ENCODE measurements at regions not wholly inside any gene's neighbourhood (a gene's known extent, or its start where the extent isn't known, plus 50 kb on each side); places are given as distances from the start of the nearest gene placed in this dataset.
"Not testable (repeated sequence)": the region's sequence is repeated elsewhere in the genome, so short reads cannot be mapped to it uniquely, and the experiment has no call there.

- H3K27ac Mint-ChIP-seq; H3K4me3 Mint-ChIP-seq; H3K9me3 Mint-ChIP-seq; H3K4me1 Mint-ChIP-seq; H3K36me3 Mint-ChIP-seq; DNase-seq; H3K27me3 Mint-ChIP-seq (ENCODE audit: low read depth in 3 of 3): not testable (repeated sequence)
These were observed 117.4 kb upstream of the SYT13 start for GRCh38 chr11:45403521-45403920.

- DNase-seq = no peak
- no peak overlapping the region for H3K4me3 Mint-ChIP-seq
- H3K9me3 Mint-ChIP-seq = no peaks in the 10 kb centered on the region
- H3K4me1 Mint-ChIP-seq = no peaks in the 10 kb centered on the region
- peaks cover 0 to 6% (median 5%) of the 10 kb centered on the region in 3 donors for H3K27me3 Mint-ChIP-seq (ENCODE audit: low read depth in 3 of 3)
- H3K36me3 Mint-ChIP-seq = no peaks in the 10 kb centered on the region
- H3K27ac Mint-ChIP-seq = no peak overlapping the region
These were observed 116.0 kb upstream of the SYT13 start for GRCh38 chr11:45402049-45402630.

DNA sequence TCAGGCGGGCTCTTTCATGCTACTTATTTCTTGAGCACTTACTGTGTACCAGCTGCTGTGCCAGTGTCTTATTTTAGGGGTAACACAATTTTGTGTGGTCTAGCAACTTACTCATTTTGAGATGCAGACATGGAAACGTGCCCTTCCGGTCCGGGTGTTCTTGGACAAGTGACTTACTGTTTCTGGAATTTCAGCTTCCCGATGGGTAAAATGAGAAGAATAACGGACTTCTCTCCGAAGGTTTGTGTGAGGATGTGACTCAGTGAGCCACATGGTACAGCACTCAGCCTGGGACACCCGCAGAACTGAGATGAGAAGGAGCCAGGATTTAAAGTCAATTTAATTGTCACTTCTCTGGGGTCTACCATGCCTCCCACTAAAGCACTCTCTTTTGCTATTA, 114.5 kb upstream of the SYT13 start:
- Mint-ChIP-seq H3K9me3 (no peaks in the 10 kb centered on the region), H3K4me1 (no peaks in the 10 kb centered on the region)

GRCh38 chr11:45399166-45399565, 113.0 kb upstream of the SYT13 start:
- Mint-ChIP-seq H3K4me1 (no peaks in the 10 kb centered on the region), H3K27me3 (ENCODE audit: low read depth in 3 of 3) (peaks cover 2 to 6% (median 2%) of the 10 kb centered on the region in 3 donors), H3K9me3 (no peaks in the 10 kb centered on the region), H3K4me3 (no peak overlapping the region), H3K27ac (no peak overlapping the region), H3K36me3 (no peaks in the 10 kb centered on the region)
- DNase-seq = no peak

More for the DNA sequence above, 114.5 kb upstream of the SYT13 start:
- no peaks in the 10 kb centered on the region for H3K36me3 Mint-ChIP-seq
- DNase-seq = no peak
- H3K27me3 Mint-ChIP-seq (ENCODE audit: low read depth in 3 of 3) = peaks cover under 1 to 6% (median 2%) of the 10 kb centered on the region in 3 donors
- H3K27ac Mint-ChIP-seq = no peak overlapping the region
- no peak overlapping the region for H3K4me3 Mint-ChIP-seq

DNA sequence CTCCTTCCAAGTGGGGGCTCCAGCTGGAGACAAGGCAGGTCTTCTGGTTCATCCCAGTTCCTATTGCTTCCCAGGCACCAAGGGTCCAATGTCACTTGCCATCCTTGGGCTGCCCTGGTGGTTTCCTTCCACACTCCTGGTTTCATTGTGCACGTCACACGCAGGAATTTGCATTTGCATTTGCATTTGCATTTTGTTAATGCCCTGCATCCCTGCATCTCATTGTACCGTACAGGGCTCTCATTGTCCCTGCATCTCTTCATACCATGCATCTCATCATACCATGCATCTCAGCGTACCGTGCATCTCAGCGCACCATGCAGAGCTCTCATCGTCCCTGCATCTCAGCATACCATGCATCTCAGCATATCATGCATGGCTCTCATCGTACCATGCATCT, 112.2 kb upstream of the SYT13 start:
- no peak overlapping the region for H3K27ac Mint-ChIP-seq
- H3K27me3 Mint-ChIP-seq (ENCODE audit: low read depth in 3 of 3) = peaks cover 2 to 7% (median 4%) of the 10 kb centered on the region in 3 donors
- no peaks in the 10 kb centered on the region for H3K9me3 Mint-ChIP-seq
- no peak overlapping the region for H3K4me3 Mint-ChIP-seq
- H3K36me3 Mint-ChIP-seq = no peaks in the 10 kb centered on the region
- no peak for DNase-seq
- H3K4me1 Mint-ChIP-seq = no peaks in the 10 kb centered on the region

- H3K4me1 Mint-ChIP-seq = no peaks in the 10 kb centered on the region
- no peak overlapping the region for H3K27ac Mint-ChIP-seq
- no peaks in the 10 kb centered on the region for H3K9me3 Mint-ChIP-seq
- no peak overlapping the region for H3K4me3 Mint-ChIP-seq
- H3K36me3 Mint-ChIP-seq = no peaks in the 10 kb centered on the region
- no peak for DNase-seq
- H3K27me3 Mint-ChIP-seq (ENCODE audit: low read depth in 3 of 3) = peaks cover 0 to 7% (median 6%) of the 10 kb centered on the region in 3 donors
These were observed 110.3 kb upstream of the SYT13 start for GRCh38 chr11:45396394-45396793.

GRCh38 chr11:45395947-45396346, 109.8 kb upstream of the SYT13 start:
- no peak for DNase-seq
- peaks cover 0 to 7% (median 6%) of the 10 kb centered on the region in 3 donors for H3K27me3 Mint-ChIP-seq (ENCODE audit: low read depth in 3 of 3)
- no peak overlapping the region for H3K27ac Mint-ChIP-seq
- H3K9me3 Mint-ChIP-seq = no peaks in the 10 kb centered on the region
- no peaks in the 10 kb centered on the region for H3K4me1 Mint-ChIP-seq
- H3K4me3 Mint-ChIP-seq = no peak overlapping the region
- H3K36me3 Mint-ChIP-seq = no peaks in the 10 kb centered on the region

DNA sequence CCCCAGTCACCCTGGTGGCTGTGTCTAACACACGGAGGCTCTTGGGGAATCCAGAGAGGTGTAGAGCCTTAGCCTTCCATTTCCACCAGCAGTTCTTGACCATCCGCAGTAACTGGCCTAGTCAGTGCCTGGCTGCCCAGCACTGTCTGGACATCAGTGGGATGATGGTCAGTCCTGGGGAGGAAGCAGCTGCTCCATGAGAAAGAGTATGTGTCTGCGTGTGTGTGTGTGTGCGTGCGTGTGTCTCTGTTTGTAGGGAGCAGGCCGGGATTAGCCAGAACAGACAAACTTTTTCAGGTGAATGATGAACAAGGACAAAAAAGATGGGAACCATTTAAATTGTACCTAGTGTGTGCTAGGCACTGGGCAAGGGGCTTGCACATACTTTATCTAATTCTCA, 109.3 kb upstream of the SYT13 start:
- no peak overlapping the region for H3K27ac Mint-ChIP-seq
- H3K27me3 Mint-ChIP-seq (ENCODE audit: low read depth in 3 of 3) = peaks cover 0 to 6% (median 5%) of the 10 kb centered on the region in 3 donors
- H3K9me3 Mint-ChIP-seq = no peaks in the 10 kb centered on the region
- H3K4me3 Mint-ChIP-seq = no peak overlapping the region
- DNase-seq = no peak
- H3K36me3 Mint-ChIP-seq = no peaks in the 10 kb centered on the region
- no peaks in the 10 kb centered on the region for H3K4me1 Mint-ChIP-seq

DNA sequence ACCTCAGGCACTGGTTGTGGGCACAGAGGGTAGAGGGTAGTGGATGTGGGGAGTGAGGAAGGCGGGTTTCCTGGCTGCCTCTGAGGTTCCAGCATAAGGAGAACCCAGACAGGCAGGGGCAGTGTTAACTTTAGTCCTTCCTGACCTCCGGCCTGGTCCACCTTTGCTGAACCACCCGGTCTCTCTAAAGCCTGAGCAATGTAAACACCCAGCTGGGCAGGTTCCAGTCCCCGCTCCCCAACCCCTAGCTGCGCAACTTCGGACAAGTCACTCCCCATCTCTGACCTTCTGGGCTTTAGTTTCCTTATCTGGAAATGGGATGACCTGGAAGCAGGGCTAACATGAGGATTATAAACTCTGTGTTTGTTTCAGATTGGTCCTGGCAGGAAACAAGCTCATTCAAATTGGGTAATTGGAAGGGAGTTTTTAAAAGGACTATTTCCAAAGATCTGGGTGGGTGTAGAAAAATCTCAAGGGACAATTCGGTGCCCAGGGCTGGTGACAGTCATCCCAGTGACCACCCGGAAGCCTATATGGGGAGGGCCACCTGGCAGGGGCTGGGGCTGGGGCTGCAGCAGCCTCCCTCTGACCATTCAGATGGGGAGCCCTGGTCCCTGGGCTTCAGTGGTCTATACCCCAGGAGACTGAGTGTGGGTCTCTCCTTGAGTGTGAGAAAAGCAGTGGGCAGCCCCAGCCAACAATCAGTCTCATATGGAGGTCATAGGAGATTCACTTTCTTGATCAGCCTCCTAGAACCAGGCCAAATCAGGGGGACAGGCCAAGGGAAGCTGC, 108.3 kb upstream of the SYT13 start:
- H3K27me3 Mint-ChIP-seq (ENCODE audit: low read depth in 3 of 3) = peaks cover 0 to 6% (median 5%) of the 10 kb centered on the region in 3 donors
- no peak overlapping the region for H3K27ac Mint-ChIP-seq
- no peak overlapping the region for H3K4me3 Mint-ChIP-seq
- no peaks in the 10 kb centered on the region for H3K4me1 Mint-ChIP-seq
- DNase-seq = no peak
- H3K36me3 Mint-ChIP-seq = no peaks in the 10 kb centered on the region
- no peaks in the 10 kb centered on the region for H3K9me3 Mint-ChIP-seq

- Mint-ChIP-seq H3K27ac (no peak overlapping the region), H3K36me3 (no peaks in the 10 kb centered on the region)
These were observed 107.7 kb upstream of the SYT13 start for GRCh38 chr11:45393826-45394225.

GRCh38 chr11:45393334-45393733, 107.2 kb upstream of the SYT13 start:
- H3K27ac Mint-ChIP-seq = no peak overlapping the region
- H3K36me3 Mint-ChIP-seq = no peaks in the 10 kb centered on the region
- H3K4me1 Mint-ChIP-seq = no peaks in the 10 kb centered on the region
- H3K9me3 Mint-ChIP-seq = no peaks in the 10 kb centered on the region
- H3K27me3 Mint-ChIP-seq (ENCODE audit: low read depth in 3 of 3) = peaks cover 0 to 6% (median 2%) of the 10 kb centered on the region in 3 donors
- DNase-seq = no peak
- H3K4me3 Mint-ChIP-seq = no peak overlapping the region

More at GRCh38 chr11:45393826-45394225, 107.7 kb upstream of the SYT13 start:
- no peaks in the 10 kb centered on the region for H3K9me3 Mint-ChIP-seq
- DNase-seq = no peak
- H3K4me1 Mint-ChIP-seq = no peaks in the 10 kb centered on the region
- peaks cover 0 to 6% (median 5%) of the 10 kb centered on the region in 3 donors for H3K27me3 Mint-ChIP-seq (ENCODE audit: low read depth in 3 of 3)
- H3K4me3 Mint-ChIP-seq = no peak overlapping the region

- no peak for DNase-seq
- H3K4me1 Mint-ChIP-seq = no peaks in the 10 kb centered on the region
- no peaks in the 10 kb centered on the region for H3K9me3 Mint-ChIP-seq
- H3K36me3 Mint-ChIP-seq = no peaks in the 10 kb centered on the region
- H3K27ac Mint-ChIP-seq = peak overlapping the region in 1 of 6 donors; percentile 5
- no peak overlapping the region for H3K4me3 Mint-ChIP-seq
- peaks cover 0 to 6% (median 2%) of the 10 kb centered on the region in 3 donors for H3K27me3 Mint-ChIP-seq (ENCODE audit: low read depth in 3 of 3)
These were observed 106.5 kb upstream of the SYT13 start for GRCh38 chr11:45392591-45393091.

- H3K4me1 Mint-ChIP-seq = no peaks in the 10 kb centered on the region
- no peak for DNase-seq
- peaks cover 0 to 6% (median 2%) of the 10 kb centered on the region in 3 donors for H3K27me3 Mint-ChIP-seq (ENCODE audit: low read depth in 3 of 3)
- no peak overlapping the region for H3K27ac Mint-ChIP-seq
- H3K36me3 Mint-ChIP-seq = no peaks in the 10 kb centered on the region
- H3K9me3 Mint-ChIP-seq = no peaks in the 10 kb centered on the region
- H3K4me3 Mint-ChIP-seq = no peak overlapping the region
These were observed 106.0 kb upstream of the SYT13 start for GRCh38 chr11:45392154-45392553.

GRCh38 chr11:45391168-45391850, 105.2 kb upstream of the SYT13 start:
- no peak overlapping the region for H3K4me3 Mint-ChIP-seq
- H3K27ac Mint-ChIP-seq = no peak overlapping the region
- H3K27me3 Mint-ChIP-seq (ENCODE audit: low read depth in 3 of 3) = peaks cover 2 to 6% (median 2%) of the 10 kb centered on the region in 3 donors
- no peaks in the 10 kb centered on the region for H3K9me3 Mint-ChIP-seq
- no peaks in the 10 kb centered on the region for H3K36me3 Mint-ChIP-seq
- DNase-seq = no peak
- H3K4me1 Mint-ChIP-seq = no peaks in the 10 kb centered on the region

Measured in immature natural killer cell (primary cell).